ENCODE measurements at regions not wholly inside any gene's neighbourhood (a gene's known extent, or its start where the extent isn't known, plus 50 kb on each side); places are given as distances from the start of the nearest gene placed in this dataset.

GRCh38 chr3:158970006-158970405, 168.2 kb downstream of the MFSD1 start:
- no peak for DNase-seq (ENCODE audit: low read depth)

- DNase-seq (ENCODE audit: low read depth): no peak
Measured at GRCh38 chr3:158974904-158975303, 173.1 kb downstream of the MFSD1 start.

GRCh38 chr3:158976966-158977365, 175.1 kb downstream of the MFSD1 start:
- DNase-seq (ENCODE audit: low read depth): no peak

DNA sequence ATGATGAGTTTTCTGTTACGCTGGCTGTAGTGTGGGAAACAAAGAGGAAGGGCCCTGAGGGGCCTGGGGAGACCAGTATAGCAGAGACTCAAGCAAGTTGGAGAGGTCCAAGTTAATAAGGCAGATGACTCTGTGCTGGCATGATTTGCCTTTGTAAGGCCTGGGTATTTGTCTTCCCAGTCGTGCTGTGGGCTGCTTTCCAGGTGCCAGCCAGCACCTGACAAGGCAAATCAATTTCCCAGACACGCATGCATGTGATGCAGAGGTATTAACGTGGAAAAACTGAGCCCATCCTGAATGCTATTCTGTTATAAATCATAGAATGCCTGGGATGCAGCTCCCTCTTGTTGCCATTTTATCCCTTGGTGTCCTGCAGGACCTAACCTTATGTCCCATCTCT, 175.6 kb downstream of the MFSD1 start:
- DNase-seq (ENCODE audit: low read depth): no peak

- no peak for DNase-seq (ENCODE audit: low read depth)
Measured at GRCh38 chr3:158983216-158984099, 181.6 kb downstream of the MFSD1 start.

- DNase-seq (ENCODE audit: low read depth): no peak
Measured at GRCh38 chr3:158991146-158991705, 189.4 kb downstream of the MFSD1 start.

- no peak for DNase-seq (ENCODE audit: low read depth)
Measured at GRCh38 chr3:158992463-158992862, 190.6 kb downstream of the MFSD1 start.

GRCh38 chr3:158994386-158994785, 192.5 kb downstream of the MFSD1 start:
- no peak for DNase-seq (ENCODE audit: low read depth)

DNA sequence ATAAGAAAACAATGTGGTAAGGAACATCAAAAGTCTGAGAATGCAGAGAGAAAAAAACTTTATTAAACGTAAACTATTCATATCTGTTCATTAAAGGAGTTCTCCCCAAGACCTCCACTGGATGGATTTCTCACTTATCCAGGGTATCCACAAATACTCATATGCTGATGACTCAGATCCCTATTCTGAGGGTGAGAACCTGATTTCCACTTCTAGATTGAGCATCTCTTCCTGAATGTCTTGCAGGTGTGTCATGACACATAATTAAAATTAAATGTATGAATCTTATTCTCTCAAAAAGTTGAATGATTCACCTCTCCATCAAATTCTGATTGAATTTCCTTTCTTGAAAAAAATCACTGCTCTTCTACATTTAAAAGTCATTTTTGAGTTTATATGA, 199.9 kb downstream of the MFSD1 start:
- no peak for DNase-seq (ENCODE audit: low read depth)

DNA sequence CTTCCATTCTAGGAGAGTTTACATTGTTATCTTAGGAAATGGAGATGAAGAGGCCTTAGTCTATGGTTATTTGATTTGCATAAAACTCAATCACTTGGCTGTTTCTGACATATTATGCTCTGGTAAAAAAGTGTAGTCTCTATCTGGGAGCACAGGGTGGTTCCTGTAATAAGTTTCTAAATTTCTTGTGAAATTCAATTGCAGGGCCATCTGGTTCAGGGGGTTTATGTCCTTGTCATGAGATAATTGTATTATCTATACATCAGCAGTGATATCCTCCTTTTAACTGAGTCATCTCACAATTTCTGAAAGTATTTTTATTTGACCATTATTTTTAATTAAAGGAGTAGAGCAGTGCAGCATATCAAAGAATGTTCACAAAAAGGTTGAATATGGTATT, 203.3 kb downstream of the MFSD1 start:
- DNase-seq (ENCODE audit: low read depth): no peak

DNA sequence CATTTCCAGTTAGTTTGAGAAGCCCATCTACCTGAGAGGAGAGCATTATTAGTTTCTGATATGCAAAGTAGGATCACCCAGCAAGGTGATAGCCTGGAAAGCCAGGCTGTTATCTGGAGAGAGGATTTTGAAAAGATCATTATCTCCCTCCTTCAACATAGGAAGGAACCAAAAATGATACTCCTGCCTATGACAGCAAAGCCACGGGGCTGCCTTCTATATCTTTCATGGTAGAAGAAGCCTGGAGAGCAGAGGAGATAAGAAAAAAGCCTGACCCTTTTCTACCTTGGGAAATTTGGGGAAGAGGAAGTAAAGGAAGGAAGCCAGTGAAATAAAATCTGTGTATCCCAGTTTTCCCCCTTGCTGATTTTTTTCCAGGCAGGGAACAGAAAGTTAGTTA, 205.5 kb downstream of the MFSD1 start:
- DNase-seq (ENCODE audit: low read depth): no peak

- no peak for DNase-seq (ENCODE audit: low read depth)
Measured at GRCh38 chr3:159008401-159008800, 206.5 kb downstream of the MFSD1 start.

DNA sequence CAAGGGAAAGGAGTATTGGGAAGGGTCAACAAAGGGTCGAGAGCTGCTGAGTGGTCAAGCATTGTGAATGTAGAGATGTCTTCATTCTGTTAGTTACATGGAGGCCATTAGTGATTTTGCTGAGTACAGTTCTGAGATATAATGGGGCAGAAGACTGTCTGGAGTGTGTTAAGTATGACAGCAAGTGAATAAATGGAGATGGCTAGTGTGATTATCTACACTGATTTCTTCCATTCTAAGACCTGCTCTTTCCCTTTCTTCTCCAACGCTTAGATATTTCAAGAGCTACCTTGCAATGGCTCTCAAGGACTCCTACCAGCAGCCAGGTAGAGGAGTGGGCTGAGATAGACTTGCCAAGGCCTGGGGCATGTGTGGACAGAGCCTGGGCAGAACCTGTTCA, 216.5 kb downstream of the MFSD1 start:
- DNase-seq (ENCODE audit: low read depth): no peak

DNA sequence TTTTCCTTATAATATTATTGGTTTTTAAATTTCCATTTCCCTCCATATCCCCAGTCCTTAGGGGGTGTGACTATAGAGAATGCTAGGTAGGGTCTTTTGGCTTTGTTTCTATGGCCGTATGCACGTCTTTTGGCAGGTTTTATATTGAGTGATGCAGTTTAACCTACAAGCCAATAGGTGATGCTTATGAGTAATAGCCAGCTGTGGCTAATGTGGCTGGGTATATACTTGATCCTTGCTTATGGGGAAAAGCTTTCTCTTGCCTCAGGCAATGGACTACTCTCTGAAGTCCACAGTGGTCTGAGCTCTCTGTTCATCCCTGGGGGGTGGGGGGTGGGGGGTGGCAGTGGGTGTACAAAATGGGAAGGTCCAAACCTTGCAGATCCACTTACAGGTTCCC, 223.9 kb downstream of the MFSD1 start:
- no peak for DNase-seq (ENCODE audit: low read depth)

DNA sequence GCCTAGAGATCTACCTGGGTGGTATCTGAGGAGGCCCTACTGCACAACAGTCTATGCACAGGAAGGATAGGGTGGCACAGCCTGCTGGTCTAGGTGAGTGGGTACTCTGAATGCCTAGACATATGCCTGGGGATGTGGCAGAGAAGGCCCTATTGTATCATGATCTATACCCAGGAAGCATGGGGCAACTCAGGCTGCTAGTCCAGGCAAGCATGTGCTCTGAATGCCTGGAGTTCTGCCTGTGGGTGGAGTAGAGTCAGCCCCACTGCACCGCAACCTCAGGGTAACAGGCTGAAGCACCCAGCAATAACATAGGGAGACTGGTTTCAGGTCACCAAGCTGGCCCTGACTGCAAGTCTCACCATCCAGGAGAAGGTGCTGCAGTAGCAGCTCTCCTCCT, 224.7 kb downstream of the MFSD1 start:
- no peak for DNase-seq (ENCODE audit: low read depth)

DNA sequence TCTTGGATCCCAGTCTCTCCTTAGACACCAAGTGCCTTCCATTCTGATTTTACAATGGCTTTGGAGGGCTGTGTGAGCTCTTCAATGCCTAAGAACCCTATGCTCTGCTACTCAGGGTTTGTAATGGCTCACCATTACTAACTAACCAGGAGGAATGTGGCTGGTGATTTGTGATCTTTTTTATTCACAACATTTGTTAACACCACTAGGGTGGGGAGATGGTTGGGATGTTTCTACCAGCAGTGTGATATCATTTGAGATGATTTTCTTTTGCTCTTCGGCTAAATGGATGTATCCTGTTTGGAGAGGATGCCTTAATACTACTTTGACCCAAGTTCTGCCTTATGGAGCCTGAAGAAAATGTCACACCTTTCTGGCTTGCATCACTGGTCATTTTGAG, 226.9 kb downstream of the MFSD1 start:
- no peak for DNase-seq (ENCODE audit: low read depth)

GRCh38 chr3:159029306-159030026, 227.6 kb downstream of the MFSD1 start:
- DNase-seq (ENCODE audit: low read depth): no peak

DNA sequence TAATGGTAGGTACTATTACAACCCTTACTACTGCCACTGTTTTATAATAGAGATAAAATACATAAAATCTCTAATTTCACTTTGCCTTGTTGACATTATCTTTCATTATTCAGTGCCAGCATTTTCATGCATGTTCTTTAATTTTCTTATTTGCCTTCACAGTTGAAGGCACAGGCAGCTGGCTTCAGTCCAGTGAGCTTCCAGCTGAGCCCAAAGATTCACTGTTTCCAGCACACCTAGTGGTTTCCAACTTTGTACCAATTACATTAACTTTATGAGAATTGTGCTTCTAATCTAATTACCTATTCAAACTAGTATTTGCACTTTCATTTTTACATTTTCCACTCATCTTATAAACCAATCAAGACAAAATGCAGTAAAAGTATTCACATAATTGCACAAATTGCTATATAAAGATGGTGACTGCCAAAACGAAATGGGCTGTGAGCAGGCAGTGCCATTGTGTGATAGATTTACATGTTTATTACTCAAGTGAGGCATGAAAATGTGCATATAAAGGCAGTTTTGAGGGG, 228.3 kb downstream of the MFSD1 start:
- DNase-seq (ENCODE audit: low read depth): no peak

DNA sequence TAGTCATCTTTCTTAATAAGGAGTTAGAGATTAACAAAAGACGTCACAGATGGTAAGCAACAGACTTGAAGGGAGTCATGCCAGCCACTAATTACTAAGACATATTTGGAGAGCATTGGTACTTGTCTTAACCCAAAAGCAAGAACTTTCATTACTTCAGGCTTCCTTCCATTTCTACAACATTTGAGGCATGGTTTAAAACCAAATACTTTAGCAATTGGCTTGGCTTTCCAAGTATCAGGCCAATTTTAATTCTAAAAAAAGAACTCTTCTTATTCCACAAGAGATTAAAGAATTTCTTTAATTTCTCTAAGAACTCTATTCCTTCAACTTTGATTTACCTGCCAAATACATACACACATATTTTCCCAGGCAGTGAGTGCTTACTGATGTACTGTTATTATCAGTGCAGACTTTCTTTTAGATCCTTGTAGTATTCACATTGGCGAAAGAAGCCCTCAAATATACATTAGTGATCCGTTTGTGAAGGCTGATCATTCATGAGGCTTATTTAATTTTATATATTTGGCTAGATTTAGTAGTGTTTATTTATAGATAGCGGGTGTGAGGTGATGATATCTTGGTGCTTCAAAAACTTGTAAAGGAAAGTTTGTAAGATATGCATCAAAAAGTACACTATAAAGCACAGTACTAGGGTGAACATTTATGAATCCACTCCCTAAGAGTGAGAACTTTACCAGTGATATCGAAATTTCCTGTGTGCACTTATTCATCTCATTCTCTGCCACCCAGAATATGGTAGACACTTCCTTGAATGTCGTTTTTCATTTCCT, 229.2 kb downstream of the MFSD1 start:
- no peak for DNase-seq (ENCODE audit: low read depth)

DNA sequence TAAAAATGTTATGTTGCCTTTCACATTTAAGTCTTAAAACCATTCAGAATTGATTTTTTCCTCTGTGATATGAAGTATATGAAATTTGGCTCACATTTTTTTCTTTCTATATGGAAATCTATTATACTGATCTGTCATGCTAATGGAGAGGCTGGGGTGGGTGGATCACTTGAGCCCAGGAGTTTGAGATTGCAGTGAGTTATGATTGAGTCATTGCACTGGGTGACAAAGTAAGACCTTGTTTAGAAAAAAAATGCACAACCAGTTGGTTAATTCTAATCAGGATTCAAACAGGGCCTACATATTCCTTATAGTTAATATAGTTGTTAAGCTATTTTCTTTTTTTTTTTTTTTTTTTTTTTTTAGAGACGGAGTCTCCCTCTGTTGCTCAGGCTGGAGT, 230.5 kb downstream of the MFSD1 start:
- no peak for DNase-seq (ENCODE audit: low read depth)

DNA sequence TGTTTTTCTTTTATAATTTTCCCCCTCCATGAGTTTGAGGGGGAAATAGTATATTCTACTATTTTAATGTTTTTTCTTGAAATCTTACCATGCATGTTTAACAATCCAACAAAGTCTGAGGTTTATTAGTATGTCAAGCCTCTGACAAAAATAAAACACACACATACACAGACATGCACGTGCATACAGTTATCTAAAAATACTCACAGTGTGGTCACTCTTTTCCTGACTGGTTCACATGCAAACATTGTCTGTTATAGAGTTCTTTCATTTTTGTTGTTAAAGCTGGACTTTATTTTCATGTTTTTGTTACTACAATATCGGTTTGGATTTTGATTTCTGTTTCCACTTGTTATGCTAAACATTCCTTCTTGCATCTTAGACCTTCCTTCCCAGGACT, 236.6 kb downstream of the MFSD1 start:
- DNase-seq (ENCODE audit: low read depth): no peak

DNA sequence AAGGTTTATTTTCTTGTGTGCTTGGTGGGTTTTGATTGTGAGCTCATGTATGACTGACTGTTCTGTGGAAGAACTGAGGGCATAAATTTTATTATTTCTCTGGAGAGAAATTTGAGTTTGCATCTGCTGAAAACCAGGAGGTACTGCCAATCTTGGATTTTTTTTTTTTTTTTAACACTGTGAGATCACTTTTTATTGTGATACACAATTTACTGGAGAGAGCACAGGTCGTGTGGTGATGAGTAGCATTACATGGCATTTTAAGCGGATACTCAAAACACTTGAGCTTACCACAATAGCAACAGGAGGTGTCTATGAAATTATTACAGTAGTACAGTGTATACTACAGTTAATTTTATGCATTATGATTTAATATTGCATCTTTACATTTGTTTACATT, 237.4 kb downstream of the MFSD1 start:
- DNase-seq (ENCODE audit: low read depth): no peak

Measured in GM04504 (cell line).